IMR-90 (cell line): ENCODE measurements at regions not wholly inside any gene's neighbourhood (a gene's known extent, or its start where the extent isn't known, plus 50 kb on each side); places are given as distances from the start of the nearest gene placed in this dataset.

Experiments used
- ATAC-seq: fragments of 200-7000 bp; cut with Tn5 transposase; 2 replicates; pipeline ENCODE4 v1.9.1; 2020; ENCODE audit warnings: low read depth, mild to moderate bottlenecking, moderate library complexity
- BruUV-seq: library from RNA; stranded (reverse); fragments of 400-500 nt; replicated peaks from 2 replicates; lab custom pipeline; 2021; lab: Mats Ljungman, UMichigan
- CTCF ChIA-PET: fragments of 300-600 bp; formaldehyde crosslinking; extraction: SDS; loops from one replicate; lab custom pipeline; 2021; ENCODE audit warnings: antibody characterized with exemption; lab: Yijun Ruan, JAX
- POLR2A ChIA-PET: fragments of 300-600 bp; sonication (Branson Sonifier 250); formaldehyde crosslinking; loops from one replicate; lab custom pipeline; 2022; ENCODE audit warnings: antibody characterized with exemption; ENCODE audit not compliant: unreplicated experiment; lab: Charles Lee
- DNase-seq: peaks from one replicate; pipeline ENCODE4 v3.0.0; 2013
- H2AFZ ChIP-seq: replicated peaks from 2 replicates; pipeline ENCODE3; 2013; ENCODE audit warnings: low read length, mild to moderate bottlenecking; ENCODE audit not compliant: poor library complexity
- H2AK5ac ChIP-seq: 2 replicates; pipeline ENCODE4 v1.6.1; 2013; ENCODE audit warnings: low read depth, low read length, inconsistent platforms
- H2AK9ac ChIP-seq: replicated peaks from 2 replicates; pipeline ENCODE3; 2013; ENCODE audit warnings: mild to moderate bottlenecking, low read depth, low read length, moderate library complexity; ENCODE audit not compliant: poor library complexity
- H2BK120ac ChIP-seq: 2 replicates; pipeline ENCODE4 v1.6.1; 2013; ENCODE audit warnings: low read depth, low read length, inconsistent platforms
- H2BK15ac ChIP-seq: 3 replicates; pipeline ENCODE4 v1.6.1; 2013; ENCODE audit warnings: low read depth, low read length, inconsistent platforms
- H2BK20ac ChIP-seq: 2 replicates; pipeline ENCODE4 v1.6.1; 2013; ENCODE audit warnings: low read depth, mild to moderate bottlenecking, inconsistent platforms, low read length, moderate library complexity
- H2BK5ac ChIP-seq: 2 replicates; pipeline ENCODE4 v1.6.1; 2013; ENCODE audit warnings: mild to moderate bottlenecking, low read depth, low read length, inconsistent platforms; ENCODE audit not compliant: poor library complexity, severe bottlenecking
- H3K14ac ChIP-seq: replicated peaks from 2 replicates; pipeline ENCODE4 v1.6.1; 2013; ENCODE audit warnings: low read depth, low read length, inconsistent platforms
- H3K18ac ChIP-seq: 2 replicates; pipeline ENCODE4 v1.6.1; 2013; ENCODE audit warnings: low read depth, low read length, control low read depth
- H3K23ac ChIP-seq: 2 replicates; pipeline ENCODE4 v1.6.1; 2013; ENCODE audit warnings: low read depth, low read length, inconsistent platforms
- H3K27ac ChIP-seq: 2 replicates; pipeline ENCODE4 v1.5.1; 2013; ENCODE audit warnings: mild to moderate bottlenecking, control low read depth, low read length; ENCODE audit not compliant: insufficient read depth
- H3K27me3 ChIP-seq: 2 replicates; pipeline ENCODE4 v1.6.1; 2013; ENCODE audit warnings: low read length; ENCODE audit not compliant: control insufficient read depth, insufficient read depth
- H3K36me3 ChIP-seq: 2 replicates; pipeline ENCODE4 v1.6.1; 2013; ENCODE audit warnings: low read length, mixed read lengths; ENCODE audit not compliant: control insufficient read depth, insufficient read depth
- H3K4ac ChIP-seq: 2 replicates; pipeline ENCODE4 v1.6.1; 2013; ENCODE audit warnings: low read depth, low read length, inconsistent platforms
- H3K4me1 ChIP-seq: 2 replicates; pipeline ENCODE4 v1.6.1; 2013; ENCODE audit warnings: low read length, mixed read lengths; ENCODE audit not compliant: control insufficient read depth, insufficient read depth
- H3K4me2 ChIP-seq: 2 replicates; pipeline ENCODE4 v1.6.1; 2013; ENCODE audit warnings: low read depth, mild to moderate bottlenecking, control low read depth, low read length, moderate library complexity
- H3K4me3 ChIP-seq: 2 replicates; pipeline ENCODE4 v1.5.1; 2013; ENCODE audit warnings: low read depth, mild to moderate bottlenecking, control low read depth, low read length, moderate library complexity; ENCODE audit not compliant: insufficient read depth
- H3K56ac ChIP-seq: 2 replicates; pipeline ENCODE4 v1.6.1; 2013; ENCODE audit warnings: low read length, inconsistent platforms; ENCODE audit not compliant: insufficient read depth; ENCODE audit errors: extremely low read depth
- H3K79me1 ChIP-seq, 2 experiments: 2 replicates each; pipeline ENCODE4 v1.6.1; 2013; ENCODE audit warnings: low read length in 2 of 2, inconsistent platforms in 1 of 2, low read depth in 1 of 2
- H3K9ac ChIP-seq: 2 replicates; pipeline ENCODE4 v1.6.1; 2013; ENCODE audit warnings: low read depth, low read length, control low read depth
- H3K9me1 ChIP-seq: 2 replicates; pipeline ENCODE4 v1.6.1; 2013; ENCODE audit warnings: low read length, inconsistent platforms; ENCODE audit not compliant: insufficient read depth
- H3K9me3 ChIP-seq: 2 replicates; pipeline ENCODE4 v1.6.1; 2013; ENCODE audit warnings: low read length; ENCODE audit not compliant: control insufficient read depth, insufficient read depth
- H4K20me1 ChIP-seq: 2 replicates; pipeline ENCODE4 v1.6.1; 2013; ENCODE audit warnings: low read length, inconsistent platforms; ENCODE audit not compliant: insufficient read depth
- H4K5ac ChIP-seq: 2 replicates; pipeline ENCODE4 v1.6.1; 2013; ENCODE audit warnings: mild to moderate bottlenecking, low read depth, low read length, control low read depth
- H4K8ac ChIP-seq, 2 experiments: 2 replicates each; pipeline ENCODE4 v1.6.1; 2013; ENCODE audit warnings: low read depth in 2 of 2, low read length in 2 of 2, control low read depth in 1 of 2, inconsistent platforms in 1 of 2
- H4K91ac ChIP-seq: 2 replicates; pipeline ENCODE4 v1.6.1; 2013; ENCODE audit warnings: low read depth, low read length, inconsistent platforms; ENCODE audit not compliant: insufficient read depth
- CEBPB ChIP-seq: IDR thresholded peaks from 2 replicates; pipeline ENCODE4 v1.6.1; 2012; ENCODE audit warnings: low read depth, low read length, improper control_type of control experiment
- NFE2L2 ChIP-seq: fragments of 150-350 bp; IDR thresholded peaks from 2 replicates; pipeline ENCODE4 v1.6.1; 2016; ENCODE audit warnings: low read depth, mild to moderate bottlenecking, low read length
- WGBS, 2 experiments: methylation state at CpG; one replicate each; pipeline versions ENCODE4 v1.1.5 to v1.1.7; 2013; ENCODE audit warnings: missing lambda C conversion rate in 2 of 2; ENCODE audit not compliant: insufficient read length in 1 of 2; ENCODE audit errors: extremely low coverage in 2 of 2; 5-methylcytosine and 5-hydroxymethylcytosine counted together
- dilution Hi-C: fragments of 300-500 bp; cut with HindIII; formaldehyde crosslinking; loops from one replicate; pipeline ENCODE4 v1.14.3; 2018; ENCODE audit warnings: low sequenced_read_pairs; ENCODE audit not compliant: unreplicated experiment
- in situ Hi-C: fragments of 300-500 bp; cut with MboI; formaldehyde crosslinking; loops from 3 replicates; pipeline ENCODE4 v1.14.3; 2019; ENCODE audit warnings: low sequenced_read_pairs, inconsistent platforms, mixed read lengths
- intact Hi-C: fragments of 100-400 bp; cut with micrococcal nuclease; formaldehyde crosslinking; loops from 2 replicates; pipeline ENCODE4 v1.10.0; 2022

GRCh38 chr4:140238351-140239056, 84.5 kb upstream of the MAML3 start:
- Histone ChIP-seq H3K4me1 (peaks cover 27% of the 10 kb centered on the region), H2BK5ac (peak overlapping the region; percentile 81), H3K4me2 (peak overlapping the region; percentile 2; the same call in 1 of the 2 replicates), H3K9me1 (peaks cover 33% of the 10 kb centered on the region), H2BK15ac (peak overlapping the region; percentile 83; the same call in 2 of the 3 replicates), H3K9ac (peak overlapping the region; percentile 57), H4K20me1 (no peaks in the 10 kb centered on the region), H4K8ac (peak overlapping the region; percentile 90 to 93), H2AK9ac (peak overlapping the region; percentile 94), H2AK5ac (peak overlapping the region; percentile 93), H3K23ac (peak overlapping the region; percentile 93; the same call in 1 of the 2 replicates), H3K36me3 (no peaks in the 10 kb centered on the region), H2AFZ (peak overlapping the region; percentile 85), H2BK20ac (peak overlapping the region; percentile 89), H4K91ac (peak overlapping the region; percentile 97), H2BK120ac (peak overlapping the region; percentile 97), H3K79me1 (no peaks in the 10 kb centered on the region), H3K4ac (peak overlapping the region; percentile 98), H3K9me3 (no peaks in the 10 kb centered on the region), H4K5ac (peak overlapping the region; percentile 61), H3K4me3 (no peak overlapping the region), H3K56ac (peak overlapping the region; percentile 84; the same call in 1 of the 2 replicates), H3K18ac (peak overlapping the region; percentile 67), H3K14ac (peak overlapping the region; percentile 96), H3K27ac (peak overlapping the region; percentile 87), H3K27me3 (no peaks in the 10 kb centered on the region)
- POLR2A ChIA-PET, result interaction anchor here (0.6 to 1.3 kb wide), 2 partner anchors 16 to 80 kb away, joined by 3 read pairs; no protein-coding TSS in a partner anchor
- in situ Hi-C loops (loop anchor here (10.0 kb wide), 1 partner anchor 74 kb away; no protein-coding TSS in a partner anchor), intact Hi-C loops (loop anchor here (5.0 kb wide), 1 partner anchor 581 kb away; no protein-coding TSS in a partner anchor), dilution Hi-C loops (no loop called here)
- DNase-seq, result peak; percentile 77
- ATAC-seq, result peak; percentile 68
- BruUV-seq, result no TSS peak
- TF ChIP-seq CEBPB (peak; percentile 63), NFE2L2 (no peak)
- CTCF ChIA-PET, result interaction anchor here (0.6 to 2.0 kb wide), 4 partner anchors 15 to 504 kb away, joined by 3 to 6 read pairs (median 3); no protein-coding TSS in a partner anchor
- no CpG with 5 or more reads among the region's 13 CpGs for WGBS, 2 experiments
